ENCODE measurements at regions not wholly inside any gene's neighbourhood (a gene's known extent, or its start where the extent isn't known, plus 50 kb on each side); places are given as distances from the start of the nearest gene placed in this dataset.
"Not testable (repeated sequence)": the region's sequence is repeated elsewhere in the genome, so short reads cannot be mapped to it uniquely, and the experiment has no call there.

GRCh38 chr6:28838634-28839442 is 84.9 kb downstream of the TRIM27 start:
- peak; percentile 94 for DNase-seq (ENCODE audit: low spot score)

- no peak for DNase-seq (ENCODE audit: low spot score)
Observed at GRCh38 chr6:28839443-28840120, 84.2 kb downstream of the TRIM27 start.

- DNase-seq (ENCODE audit: low spot score): no peak
Observed at GRCh38 chr6:28841290-28841689, 82.5 kb downstream of the TRIM27 start.

GRCh38 chr6:28848756-28849155 is 75.0 kb downstream of the TRIM27 start:
- DNase-seq (ENCODE audit: low spot score): not testable (repeated sequence)
